Coronary artery (tissue), 2 donors: ENCODE measurements at regions not wholly inside any gene's neighbourhood (a gene's known extent, or its start where the extent isn't known, plus 50 kb on each side); places are given as distances from the start of the nearest gene placed in this dataset.

Experiments used
- DNase-seq: peaks from one replicate; pipeline ENCODE4 v3.0.0-alpha.2; 2017; ENCODE audit warnings: low spot score
- H3K27ac ChIP-seq, 2 donors: fragments of 200-600 bp; sonication (generic); one replicate each; pipeline ENCODE4 v1.5.1; 2016 to 2019
- H3K4me3 ChIP-seq: fragments of 200-600 bp; sonication (generic); 2 replicates; pipeline ENCODE4 v1.5.1; 2016; ENCODE audit warnings: mild to moderate bottlenecking, moderate library complexity
- TF ChIP-seq, protein P1 (sequence below): fragments of 200-600 bp; sonication (generic); IDR thresholded peaks from one replicate; pipeline ENCODE4 v1.5.1; 2019; ENCODE audit warnings: antibody characterized with exemption

GRCh38 chr13:64672751-64673150 lies 2557.4 kb downstream of the PCDH9 start:
- TF ChIP-seq, protein P1, sequence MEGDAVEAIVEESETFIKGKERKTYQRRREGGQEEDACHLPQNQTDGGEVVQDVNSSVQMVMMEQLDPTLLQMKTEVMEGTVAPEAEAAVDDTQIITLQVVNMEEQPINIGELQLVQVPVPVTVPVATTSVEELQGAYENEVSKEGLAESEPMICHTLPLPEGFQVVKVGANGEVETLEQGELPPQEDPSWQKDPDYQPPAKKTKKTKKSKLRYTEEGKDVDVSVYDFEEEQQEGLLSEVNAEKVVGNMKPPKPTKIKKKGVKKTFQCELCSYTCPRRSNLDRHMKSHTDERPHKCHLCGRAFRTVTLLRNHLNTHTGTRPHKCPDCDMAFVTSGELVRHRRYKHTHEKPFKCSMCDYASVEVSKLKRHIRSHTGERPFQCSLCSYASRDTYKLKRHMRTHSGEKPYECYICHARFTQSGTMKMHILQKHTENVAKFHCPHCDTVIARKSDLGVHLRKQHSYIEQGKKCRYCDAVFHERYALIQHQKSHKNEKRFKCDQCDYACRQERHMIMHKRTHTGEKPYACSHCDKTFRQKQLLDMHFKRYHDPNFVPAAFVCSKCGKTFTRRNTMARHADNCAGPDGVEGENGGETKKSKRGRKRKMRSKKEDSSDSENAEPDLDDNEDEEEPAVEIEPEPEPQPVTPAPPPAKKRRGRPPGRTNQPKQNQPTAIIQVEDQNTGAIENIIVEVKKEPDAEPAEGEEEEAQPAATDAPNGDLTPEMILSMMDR = no peak
- Histone ChIP-seq H3K4me3 (no peak overlapping the region), H3K27ac (no peak overlapping the region)
- no peak for DNase-seq

DNA sequence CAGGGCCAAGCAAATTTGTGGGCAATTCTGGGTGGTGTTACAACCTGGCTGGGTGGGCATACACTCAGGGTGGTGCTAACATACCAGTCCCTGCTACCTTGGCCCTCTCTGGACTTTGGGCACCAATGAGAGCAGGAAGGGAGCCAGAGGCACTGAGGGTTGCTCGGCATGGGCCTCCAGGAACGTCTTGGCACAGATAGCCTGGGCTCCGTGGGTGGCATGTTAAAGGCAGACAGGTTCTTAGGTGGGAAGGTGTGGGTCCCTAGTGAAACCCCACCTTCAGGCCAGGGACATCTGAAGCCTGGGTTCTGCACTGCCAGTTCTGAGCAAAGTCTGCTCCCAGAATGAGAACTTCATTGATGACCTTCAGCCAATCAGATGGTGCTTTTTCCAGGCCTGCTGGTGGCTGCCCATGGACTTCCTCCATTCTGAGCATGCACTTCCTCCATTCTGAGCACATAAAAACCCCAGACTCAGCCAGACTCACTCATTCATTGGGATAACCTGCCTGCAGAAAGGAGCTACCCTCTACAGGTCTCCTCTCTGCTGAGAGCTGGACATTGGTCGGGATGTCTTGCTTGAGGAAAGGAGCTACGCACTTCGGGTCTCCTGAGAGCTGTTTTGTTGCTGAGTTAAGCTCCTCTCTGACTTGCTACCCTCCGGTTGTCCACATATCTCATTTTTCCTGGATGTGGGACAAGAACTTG lies 2567.1 kb downstream of the PCDH9 start:
- no peak for DNase-seq
- no peak overlapping the region for H3K4me3 ChIP-seq
- TF ChIP-seq, protein P1 = no peak
- no peak overlapping the region for H3K27ac ChIP-seq

- DNase-seq = no peak
- TF ChIP-seq, protein P1 = no peak
- H3K27ac ChIP-seq = no peak overlapping the region
These were observed 2581.8 kb downstream of the PCDH9 start for GRCh38 chr13:64648293-64648692.

DNA sequence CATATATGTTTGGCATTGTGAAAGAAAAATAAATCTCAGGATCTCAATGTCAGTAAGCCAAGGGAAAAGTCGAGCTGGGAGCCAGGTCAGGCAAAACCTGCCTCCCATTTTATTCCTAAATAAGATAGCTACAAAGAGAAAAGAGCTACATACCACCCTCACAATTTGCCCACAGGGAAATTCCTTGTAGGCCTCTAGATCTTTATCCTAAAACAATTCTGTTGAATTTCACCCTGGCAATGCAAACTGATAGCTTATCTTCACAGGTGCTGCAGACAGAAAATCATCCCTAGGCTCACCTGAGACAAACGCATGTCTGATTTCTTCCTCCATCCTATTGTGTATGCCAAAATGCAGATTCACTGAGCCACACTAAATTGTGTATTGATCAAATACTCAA lies 2587.1 kb downstream of the PCDH9 start:
- Histone ChIP-seq H3K27ac (no peak overlapping the region), H3K4me3 (no peak overlapping the region)
- DNase-seq = no peak
- TF ChIP-seq, protein P1 = no peak

More at GRCh38 chr13:64648293-64648692, 2581.8 kb downstream of the PCDH9 start:
- no peak overlapping the region for H3K4me3 ChIP-seq

GRCh38 chr13:64640002-64640401 lies 2590.1 kb downstream of the PCDH9 start:
- TF ChIP-seq, protein P1 = no peak

GRCh38 chr13:64639206-64639605 lies 2590.9 kb downstream of the PCDH9 start:
- TF ChIP-seq, protein P1 = no peak
- no peak overlapping the region for H3K27ac ChIP-seq
- DNase-seq = no peak
- H3K4me3 ChIP-seq = no peak overlapping the region

More at GRCh38 chr13:64640002-64640401, 2590.1 kb downstream of the PCDH9 start:
- DNase-seq = no peak
- H3K4me3 ChIP-seq = no peak overlapping the region
- no peak overlapping the region for H3K27ac ChIP-seq

DNA sequence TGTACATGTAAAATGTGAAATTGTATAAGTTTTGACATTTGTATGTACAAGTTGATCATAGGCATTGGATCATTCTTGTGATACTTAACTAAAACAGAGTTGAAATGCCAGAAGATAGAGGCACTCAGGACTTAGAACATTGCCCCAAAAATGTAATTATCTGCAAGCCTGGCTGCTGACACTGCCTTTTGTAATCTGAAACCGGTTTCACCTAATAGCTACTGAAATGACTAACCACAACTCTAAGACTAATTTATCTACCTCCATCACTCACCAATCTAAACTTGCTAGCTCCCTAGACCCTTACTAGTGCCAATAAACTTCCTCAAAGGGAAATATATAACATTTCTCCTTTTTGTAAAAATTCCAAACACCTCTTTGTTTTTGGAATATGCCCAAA lies 2596.2 kb downstream of the PCDH9 start:
- Histone ChIP-seq H3K27ac (no peak overlapping the region), H3K4me3 (no peak overlapping the region)
- DNase-seq = no peak
- TF ChIP-seq, protein P1 = no peak
